HG02642 (cell line): ENCODE measurements at regions not wholly inside any gene's neighbourhood (a gene's known extent, or its start where the extent isn't known, plus 50 kb on each side); places are given as distances from the start of the nearest gene placed in this dataset.

Experiments used
- ATAC-seq: cut with Tn5 transposase; IDR thresholded peaks from one replicate; pipeline ENCODE4 v1.9.1; 2021; ENCODE audit warnings: mild to moderate bottlenecking; ENCODE audit not compliant: unreplicated experiment, poor library complexity

DNA sequence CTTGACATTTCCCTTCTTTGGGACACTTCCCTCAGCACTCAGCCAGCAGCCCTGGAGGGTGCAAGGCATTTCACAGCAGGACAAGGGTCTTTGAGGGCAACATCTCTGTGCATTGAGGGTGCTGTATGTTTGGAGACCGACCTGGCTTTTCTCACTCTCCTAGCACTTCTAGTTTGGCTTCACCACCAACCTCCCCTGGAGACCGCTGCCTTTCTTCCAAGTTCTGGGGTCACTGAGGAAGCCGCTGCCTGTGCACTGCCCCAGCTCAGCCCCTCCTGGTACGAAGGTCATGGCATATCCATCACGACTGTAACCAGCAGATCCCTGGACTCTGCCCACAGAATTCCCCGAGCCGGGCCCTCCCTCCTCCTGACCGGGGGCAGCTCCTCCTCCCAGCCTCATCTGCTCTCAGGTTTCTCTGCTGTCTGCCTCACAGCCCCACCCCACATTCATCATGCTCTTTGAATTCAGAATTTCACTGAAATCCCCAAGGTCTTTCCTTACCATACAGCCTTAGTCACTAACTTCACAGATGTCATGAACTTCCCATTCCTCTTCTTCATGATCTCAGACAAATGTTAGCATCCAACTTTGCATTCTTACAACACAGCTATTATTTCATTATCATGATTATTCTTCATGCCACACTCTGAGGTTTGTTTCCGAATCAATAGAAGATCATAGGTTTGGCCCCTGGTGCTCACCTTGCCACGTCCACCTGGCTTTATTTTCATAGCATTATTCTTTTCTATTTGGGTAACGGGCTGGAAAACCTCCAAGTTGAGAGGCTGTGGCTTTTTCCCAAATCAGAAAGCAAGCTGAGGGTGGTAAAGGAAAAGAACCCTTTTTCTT, 113.0 kb upstream of the COPS8 start:
- ATAC-seq = no peak

DNA sequence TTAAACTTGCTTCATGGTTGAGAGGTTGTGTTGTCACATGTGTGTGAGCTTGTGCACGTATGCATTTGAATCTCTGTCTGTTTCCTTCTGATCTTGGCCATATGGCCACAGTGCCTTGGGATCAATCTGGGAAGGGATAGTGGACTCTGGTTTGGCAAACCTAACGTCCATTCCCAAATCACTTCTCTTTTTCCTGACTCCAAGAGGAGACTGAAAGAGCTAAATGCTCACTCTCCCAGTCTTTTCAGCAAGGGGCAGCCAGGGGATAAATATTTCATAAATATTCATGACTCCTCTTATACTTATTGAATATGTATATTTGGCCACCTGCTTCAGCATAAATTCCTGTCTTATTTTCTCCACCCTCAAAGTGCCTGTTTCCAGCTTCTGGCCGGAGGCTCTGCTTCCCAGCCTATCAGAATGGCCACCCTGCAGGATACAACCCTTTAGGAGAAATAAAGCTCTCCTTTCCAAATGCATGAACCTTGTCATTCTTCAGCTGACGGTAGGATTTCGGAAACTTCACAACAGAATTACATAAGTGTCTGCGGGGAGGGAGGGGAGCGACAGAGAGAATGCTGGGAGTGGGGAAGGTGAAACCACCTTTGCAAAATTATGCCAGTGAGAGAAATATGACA, 112.2 kb upstream of the COPS8 start:
- ATAC-seq = no peak

DNA sequence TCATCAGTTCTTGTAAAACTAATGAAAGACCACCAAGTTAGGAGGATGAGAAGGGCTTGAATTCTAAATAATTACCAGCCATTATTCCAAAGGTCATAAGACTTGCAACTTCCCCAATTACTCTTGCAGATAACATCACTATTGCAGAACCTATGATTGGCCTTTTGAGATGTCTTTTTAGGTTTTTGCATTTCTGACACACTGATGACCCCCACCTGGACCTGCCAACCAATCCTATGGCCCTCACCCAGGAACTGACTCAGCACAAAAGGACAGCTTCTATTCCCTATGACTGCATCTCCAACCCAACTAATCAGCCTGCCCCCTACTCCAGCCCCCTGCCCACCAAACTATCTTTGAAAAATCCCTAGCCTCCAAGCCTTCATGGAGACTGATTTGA, 111.5 kb upstream of the COPS8 start:
- no peak for ATAC-seq

DNA sequence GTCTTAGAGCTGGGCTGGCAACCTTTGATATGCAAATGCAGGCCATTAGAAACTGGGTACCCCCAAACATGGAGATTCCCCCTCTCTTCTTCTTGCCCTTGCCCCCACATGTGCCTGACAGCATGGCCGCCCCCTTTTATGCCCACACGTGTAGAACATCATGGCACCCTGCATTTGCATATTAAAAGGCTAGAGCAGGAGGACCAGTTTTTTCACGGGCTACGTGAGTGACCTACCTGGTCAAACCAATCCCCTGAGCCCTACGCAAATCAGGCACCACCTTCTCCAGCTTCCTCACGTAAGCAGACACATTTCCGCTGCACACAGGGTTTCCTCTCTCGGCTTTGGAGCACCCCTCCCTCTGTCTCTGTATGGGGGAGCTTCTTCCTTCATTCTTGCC, 110.9 kb upstream of the COPS8 start:
- no peak for ATAC-seq

DNA sequence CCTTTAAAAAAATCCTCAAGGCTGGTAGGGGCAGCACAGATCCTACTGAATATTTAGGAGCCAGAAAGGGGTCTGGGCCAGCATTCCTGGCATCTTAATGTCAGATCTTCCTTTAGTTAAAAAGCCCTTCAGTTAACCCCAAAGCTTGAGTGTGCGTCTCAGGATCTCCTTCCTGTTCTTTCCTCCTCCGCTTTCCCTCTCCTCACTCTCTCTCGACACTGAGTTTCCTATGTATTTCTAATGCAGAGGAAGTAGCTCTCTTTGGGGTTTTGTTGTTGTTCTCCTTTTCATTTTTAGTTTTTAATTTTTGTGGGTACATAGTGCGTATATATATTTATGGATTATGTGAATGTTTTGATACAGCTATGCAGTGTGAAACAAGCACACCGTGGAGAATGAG, 109.9 kb upstream of the COPS8 start:
- ATAC-seq = no peak

DNA sequence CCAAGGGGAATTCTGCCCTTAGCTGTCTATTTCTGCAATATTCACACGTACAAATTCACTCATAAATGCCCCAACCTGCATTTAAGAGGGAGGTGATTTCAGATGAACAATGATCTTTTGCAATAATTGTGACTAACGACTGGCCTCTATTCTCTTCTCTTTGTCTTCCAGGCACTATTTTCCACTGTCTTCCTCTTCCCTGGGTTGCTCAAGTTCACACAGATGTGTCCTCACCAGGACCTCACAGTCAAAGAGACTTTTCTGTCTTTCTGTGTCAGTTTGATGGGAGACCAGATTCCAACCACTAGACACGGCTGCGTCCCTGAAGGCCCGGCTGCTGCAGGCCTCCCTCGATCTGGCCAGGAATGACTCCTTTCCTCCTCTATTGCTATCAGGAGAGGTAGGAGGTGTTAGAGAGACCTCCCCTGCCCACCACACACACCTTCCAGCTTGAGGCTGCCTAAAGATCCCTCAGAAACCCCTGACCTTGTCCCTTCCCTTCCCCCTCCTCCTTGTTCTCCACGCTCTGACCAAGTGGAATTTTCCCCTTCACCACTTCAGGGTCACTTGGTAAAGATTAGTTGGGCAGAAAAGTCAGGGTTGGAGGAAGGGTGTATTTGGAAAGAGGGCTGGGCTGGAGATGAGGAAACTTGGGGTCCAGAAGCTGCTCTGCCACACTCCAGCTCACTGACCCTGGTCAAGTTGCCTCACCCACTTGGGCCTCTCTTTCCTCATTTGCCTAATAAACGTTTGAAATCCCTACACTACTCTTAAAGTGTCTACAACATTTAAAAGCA, 109.2 kb upstream of the COPS8 start:
- no peak for ATAC-seq

DNA sequence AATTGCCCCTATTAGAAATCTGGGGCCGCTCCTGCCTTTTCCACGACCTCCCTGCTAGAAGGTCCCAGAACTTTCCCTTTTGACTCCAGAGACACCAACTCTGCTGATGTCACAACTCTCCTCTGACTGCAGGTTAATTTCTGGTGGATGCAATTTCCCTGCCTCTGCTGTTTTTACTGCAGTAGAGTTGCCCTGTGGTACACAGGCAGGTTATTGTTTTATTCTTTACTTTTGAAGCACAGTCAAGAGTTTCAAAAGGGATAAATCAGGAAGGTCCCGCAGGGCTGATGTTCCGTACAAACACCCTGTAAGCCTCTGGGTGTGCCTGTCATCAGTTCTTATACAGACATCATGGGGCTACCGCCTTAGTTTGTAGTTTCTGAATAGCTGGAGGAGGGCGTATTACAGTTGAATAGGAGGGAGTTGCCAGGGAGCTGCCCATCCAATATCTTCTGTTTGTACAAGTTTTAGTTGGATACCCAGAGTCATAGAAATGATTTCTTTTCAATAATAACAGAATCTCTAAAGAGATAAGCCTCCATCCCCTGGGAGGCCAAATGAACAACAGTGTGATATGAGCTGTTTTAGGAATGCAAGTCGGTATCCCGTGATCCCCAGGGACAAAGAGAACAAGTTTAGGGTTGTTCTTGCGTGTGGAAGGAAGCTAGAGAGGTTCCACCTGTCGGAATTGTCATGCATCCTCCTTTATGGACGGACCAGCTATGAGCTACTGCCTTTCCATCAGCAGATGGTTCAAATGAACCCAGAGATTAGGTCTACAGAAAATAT, 108.4 kb upstream of the COPS8 start:
- no peak for ATAC-seq

DNA sequence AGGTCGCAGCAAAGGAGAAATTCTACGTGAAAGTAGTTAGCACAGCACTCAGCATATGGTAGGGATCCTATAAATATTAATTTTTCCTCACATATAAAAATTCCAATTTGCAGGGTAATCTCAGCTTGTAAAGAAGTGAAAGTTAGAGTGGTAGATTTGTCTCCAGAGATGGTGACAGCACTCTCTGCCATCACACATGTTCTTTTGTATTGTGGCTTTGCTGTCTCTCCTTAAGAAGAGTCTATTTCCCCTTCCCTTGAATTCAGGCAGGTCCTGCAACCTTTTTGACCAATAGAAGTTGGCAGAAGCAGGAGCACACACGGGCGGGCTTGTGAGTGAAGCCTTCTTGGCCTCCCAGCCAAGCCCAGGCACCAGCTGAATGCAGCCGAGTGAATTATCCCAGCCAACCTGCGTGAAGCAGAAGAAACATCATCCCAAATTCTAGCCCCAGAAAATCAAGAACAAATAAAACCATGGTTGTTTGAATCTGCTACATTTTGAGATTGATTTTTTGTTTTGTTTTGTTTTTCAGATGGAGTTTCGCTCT, 107.8 kb upstream of the COPS8 start:
- ATAC-seq = no peak

DNA sequence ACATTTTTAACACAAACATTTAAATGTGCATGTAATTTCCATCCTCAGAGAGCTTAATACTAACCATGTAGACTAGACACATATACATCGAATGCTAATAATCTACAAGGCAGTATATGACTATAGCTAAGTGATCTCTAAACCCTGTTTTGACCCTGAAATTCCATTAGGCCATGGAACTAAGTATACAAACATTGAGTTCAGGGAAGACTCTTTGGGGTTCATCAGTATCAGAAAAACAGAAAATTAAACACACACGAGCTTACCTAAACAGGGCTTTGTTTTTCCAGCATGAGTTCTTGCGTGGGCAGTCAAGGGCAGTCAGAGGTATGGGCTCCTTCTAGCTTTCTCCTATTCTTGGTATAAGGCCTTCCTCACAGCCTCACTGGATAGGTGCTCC, 106.0 kb upstream of the COPS8 start:
- ATAC-seq = no peak

DNA sequence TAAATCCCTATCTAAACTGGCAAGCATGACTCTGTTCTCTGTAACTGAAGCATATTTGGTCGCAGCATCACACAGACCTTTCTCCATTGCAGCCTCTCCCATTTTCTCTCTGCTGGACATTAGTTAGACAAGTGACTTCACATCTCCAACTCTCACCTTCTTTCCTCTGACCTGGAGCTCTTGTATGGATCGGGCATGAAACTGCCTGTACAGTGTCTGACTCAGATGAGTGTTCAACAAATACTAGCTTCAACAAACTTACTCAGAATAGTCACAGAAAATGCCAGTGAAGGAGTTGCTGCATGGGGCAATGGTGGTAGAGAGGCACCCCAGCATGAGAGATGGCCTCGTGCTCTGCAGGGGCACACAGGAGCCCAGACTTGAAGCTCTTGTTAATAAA, 104.7 kb upstream of the COPS8 start:
- ATAC-seq = no peak

DNA sequence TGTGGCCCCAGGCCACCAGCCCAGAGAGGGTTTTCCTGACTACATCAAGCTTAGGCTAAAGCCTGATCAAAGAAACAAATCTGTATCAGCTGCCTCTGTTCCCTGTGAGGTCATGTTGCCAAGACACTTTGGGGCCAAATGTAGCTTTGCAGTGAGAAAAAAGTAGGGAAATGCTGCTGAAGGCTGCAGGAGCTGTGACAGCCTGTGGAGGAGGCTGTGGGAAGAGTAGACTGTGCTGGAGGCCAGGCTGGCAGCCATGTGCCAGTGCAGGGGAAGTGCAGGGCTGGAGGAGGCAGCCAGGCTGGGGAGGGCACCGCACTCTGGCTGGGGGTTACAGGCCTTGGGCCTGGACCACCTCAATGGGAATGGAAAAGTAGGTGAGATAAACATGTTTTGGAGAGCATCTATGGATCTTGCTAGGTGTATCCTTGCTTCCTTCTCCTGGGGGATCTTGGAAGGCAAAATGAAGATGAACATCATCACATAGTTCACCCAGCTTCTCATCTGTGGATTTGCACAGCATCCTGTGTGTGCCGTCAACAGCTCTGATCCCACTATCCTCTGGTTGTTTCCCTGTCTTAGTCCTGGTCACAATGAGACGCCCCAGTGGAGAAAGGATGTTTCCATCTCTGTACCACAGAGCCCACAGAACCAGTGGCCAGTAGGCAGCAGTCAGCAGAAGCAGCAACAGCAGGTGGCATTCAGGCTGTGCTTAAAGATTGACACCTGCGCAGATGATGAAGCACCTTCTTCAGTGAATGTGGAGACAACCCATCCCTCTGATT, 103.8 kb upstream of the COPS8 start:
- no peak for ATAC-seq

DNA sequence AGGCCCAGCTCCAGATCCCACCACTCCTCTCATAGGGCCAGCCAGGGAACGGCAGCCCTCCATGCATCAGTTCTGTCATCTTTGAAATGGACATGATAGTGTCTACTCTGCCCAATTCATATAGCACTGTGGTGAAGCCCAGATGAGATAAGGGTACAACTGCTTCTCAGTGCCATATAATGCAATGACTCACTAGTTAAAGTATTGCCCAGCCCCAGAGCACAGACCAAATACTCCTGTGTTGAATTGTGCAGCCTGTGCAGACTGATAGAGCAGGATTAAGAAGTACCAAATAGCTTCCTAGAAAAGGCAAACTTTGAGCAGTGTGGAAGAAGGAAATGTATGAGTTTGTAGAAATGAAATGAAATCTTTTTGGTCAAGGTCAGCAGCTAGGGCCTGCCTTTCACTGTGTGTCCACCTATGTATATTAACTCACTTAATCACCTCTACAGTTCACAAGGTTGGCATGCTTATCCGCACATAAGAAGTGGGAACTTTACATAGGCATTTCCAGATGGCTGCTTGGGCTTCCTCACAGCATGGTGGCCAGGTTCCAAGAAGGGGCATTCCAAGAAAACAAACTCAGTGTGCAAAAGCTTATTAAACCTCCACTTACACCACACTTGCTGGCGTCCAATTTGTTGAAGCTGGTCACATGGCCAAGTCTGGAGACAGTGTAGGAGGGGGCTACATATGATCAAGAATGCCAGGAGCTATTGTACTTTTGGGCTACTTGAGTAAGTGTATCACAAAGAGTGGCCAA, 102.8 kb upstream of the COPS8 start:
- no peak for ATAC-seq

DNA sequence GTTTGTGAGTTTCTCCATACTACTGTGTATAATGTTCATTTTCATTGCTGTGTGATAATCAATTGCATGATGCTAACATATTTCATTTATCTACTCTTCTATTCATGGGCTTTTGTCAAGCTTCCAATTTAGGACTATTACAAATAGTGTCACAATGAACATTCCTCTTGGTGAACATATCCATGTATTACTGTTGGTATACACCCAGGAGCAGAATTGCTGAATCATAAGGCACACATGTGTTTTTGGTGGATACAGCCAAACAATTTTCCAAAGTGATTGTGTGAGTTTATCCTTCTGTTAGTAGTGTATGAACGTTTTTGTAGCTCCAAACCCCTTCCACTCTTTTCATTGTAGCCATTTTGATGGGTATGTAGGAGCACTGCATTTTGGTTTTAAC, 101.6 kb upstream of the COPS8 start:
- ATAC-seq = no peak

DNA sequence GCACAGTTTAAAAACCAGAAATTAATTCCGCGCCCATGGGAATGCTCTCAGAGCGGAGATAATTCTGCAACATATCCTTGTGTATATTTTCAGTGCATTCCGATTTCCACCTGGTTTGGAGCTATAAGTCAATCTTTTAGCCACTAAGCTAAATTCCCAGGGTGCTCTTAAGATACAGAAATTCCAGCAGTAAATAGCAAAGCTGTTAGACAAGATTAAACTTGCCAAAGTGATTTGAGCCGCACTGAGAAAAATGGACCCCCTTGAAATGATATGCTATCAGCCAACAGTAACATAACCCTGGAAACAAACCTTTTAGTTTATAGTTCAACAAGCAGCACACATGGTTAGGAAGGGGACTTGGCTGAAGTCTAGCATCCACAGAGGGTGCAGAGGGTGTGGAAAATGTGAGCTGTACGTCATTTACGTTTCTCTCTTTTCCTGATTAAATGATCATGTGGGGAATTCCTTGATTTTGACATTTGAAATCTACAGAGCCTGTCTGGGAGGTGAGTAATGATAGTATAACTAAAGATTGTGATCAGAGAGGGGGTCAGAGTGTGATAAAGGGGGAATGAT, 99.8 kb upstream of the COPS8 start:
- ATAC-seq = no peak

DNA sequence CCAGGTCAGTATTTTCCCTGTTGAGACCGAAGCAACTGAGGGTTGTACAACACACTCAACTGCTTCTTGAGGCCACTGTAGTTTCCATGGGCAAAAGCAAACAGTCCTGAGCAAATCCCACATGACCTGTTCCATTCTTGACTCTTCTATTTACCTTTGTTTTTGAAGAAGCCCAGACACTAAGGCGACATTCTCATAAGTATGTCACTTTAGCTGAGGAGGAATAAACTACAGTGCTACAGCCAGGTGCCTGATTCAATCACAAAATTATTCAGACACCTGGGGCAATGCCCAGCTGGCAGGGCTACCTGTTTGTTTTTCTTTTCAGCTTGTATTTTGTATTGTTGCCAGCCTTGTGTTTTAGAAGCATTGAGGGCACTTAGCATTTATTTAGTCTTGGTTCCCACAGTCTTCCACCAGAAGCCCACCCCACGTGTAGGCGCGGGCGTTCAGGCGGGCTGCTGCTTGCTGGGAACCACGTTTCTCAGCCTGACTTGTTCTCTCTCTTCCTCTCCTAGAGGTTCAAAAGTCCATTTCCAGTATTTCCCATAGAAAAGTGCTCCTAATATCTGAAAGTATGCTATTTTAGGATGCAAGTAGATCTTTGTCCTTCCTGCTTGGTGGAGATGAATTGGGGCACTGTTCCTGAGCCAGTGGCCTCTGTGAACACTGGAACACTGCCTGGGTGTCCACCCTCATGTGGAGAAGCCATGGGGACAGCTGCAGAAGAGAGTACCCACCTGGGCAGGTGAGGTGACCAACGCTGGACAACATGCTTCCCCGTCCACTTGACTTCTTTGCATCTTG, 99.0 kb upstream of the COPS8 start:
- no peak for ATAC-seq

DNA sequence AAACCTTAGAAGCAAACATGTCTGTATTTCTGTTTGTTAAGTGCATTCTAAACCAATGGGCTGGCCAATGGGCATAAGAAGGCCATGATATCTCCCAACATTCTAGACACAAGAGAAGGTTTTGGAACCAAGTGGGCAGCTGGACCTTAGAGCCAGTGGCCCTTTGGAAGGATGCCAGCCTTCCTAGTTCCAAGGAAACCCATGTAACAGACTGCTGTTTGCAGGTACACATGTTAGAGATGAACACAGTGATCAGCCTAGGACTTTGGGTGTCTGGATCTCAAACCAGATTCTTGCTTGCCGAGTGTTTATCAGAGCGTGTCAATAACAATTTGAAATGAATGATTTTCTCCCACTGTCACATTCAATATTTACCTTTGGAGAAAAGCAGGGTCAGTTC, 97.5 kb upstream of the COPS8 start:
- no peak for ATAC-seq
